Mucosa of rectum (tissue), 2 donors: ENCODE measurements at regions not wholly inside any gene's neighbourhood (a gene's known extent, or its start where the extent isn't known, plus 50 kb on each side); places are given as distances from the start of the nearest gene placed in this dataset.

Experiments used
- H3K27ac ChIP-seq, 2 donors: one replicate each; pipeline ENCODE4 v1.7.0; 2013; ENCODE audit warnings: inconsistent platforms in 2 of 2, low read depth in 2 of 2, low read length in 2 of 2
- H3K27me3 ChIP-seq, 2 donors: one replicate each; pipeline ENCODE4 v1.7.0; 2013; ENCODE audit warnings: low read length in 2 of 2; ENCODE audit not compliant: control insufficient read depth in 2 of 2, insufficient read depth in 2 of 2
- H3K36me3 ChIP-seq, 2 donors: one replicate each; pipeline ENCODE4 v1.7.0; 2013; ENCODE audit warnings: low read length in 2 of 2; ENCODE audit not compliant: control insufficient read depth in 2 of 2, insufficient read depth in 2 of 2
- H3K4me1 ChIP-seq, 2 donors: one replicate each; pipeline ENCODE4 v1.7.0; 2013; ENCODE audit warnings: low read length in 2 of 2, mild to moderate bottlenecking in 1 of 2; ENCODE audit not compliant: control insufficient read depth in 2 of 2, insufficient read depth in 2 of 2
- H3K4me3 ChIP-seq, 2 donors: one replicate each; pipeline ENCODE4 v1.7.0; 2013; ENCODE audit warnings: low read length in 2 of 2
- H3K9ac ChIP-seq, 2 donors: one replicate each; pipeline ENCODE4 v1.7.0; 2013; ENCODE audit warnings: low read length in 2 of 2, low read depth in 1 of 2, mild to moderate bottlenecking in 1 of 2
- H3K9me3 ChIP-seq, 2 donors: one replicate each; pipeline ENCODE4 v1.7.0; 2013; ENCODE audit warnings: low read length in 2 of 2; ENCODE audit not compliant: control insufficient read depth in 2 of 2
- donor health status: healthy.
- donor health status: Normal muscosa, but diverticular disease.

GRCh38 chr3:188949456-188949855, 222.3 kb upstream of the TPRG1 start:
- Histone ChIP-seq H3K36me3 (no peaks in the 10 kb centered on the region), H3K4me3 (no peak overlapping the region), H3K27ac (peak overlapping the region; percentile 83 to 84), H3K9me3 (no peaks in the 10 kb centered on the region), H3K4me1 (peaks cover 23 to 26% of the 10 kb centered on the region in 2 donors), H3K27me3 (no peaks in the 10 kb centered on the region), H3K9ac (no peak overlapping the region)

GRCh38 chr3:188949996-188950395, 221.8 kb upstream of the TPRG1 start:
- no peak overlapping the region for H3K27ac ChIP-seq

GRCh38 chr3:188950832-188951489, 220.8 kb upstream of the TPRG1 start:
- Histone ChIP-seq H3K9ac (no peak overlapping the region), H3K4me1 (peaks cover 23 to 26% of the 10 kb centered on the region in 2 donors)

More at GRCh38 chr3:188949996-188950395, 221.8 kb upstream of the TPRG1 start:
- Histone ChIP-seq H3K27me3 (no peaks in the 10 kb centered on the region), H3K9ac (no peak overlapping the region), H3K4me1 (peaks cover 23 to 26% of the 10 kb centered on the region in 2 donors), H3K4me3 (no peak overlapping the region), H3K36me3 (no peaks in the 10 kb centered on the region), H3K9me3 (no peaks in the 10 kb centered on the region)

GRCh38 chr3:188951734-188952133, 220.0 kb upstream of the TPRG1 start:
- Histone ChIP-seq H3K9ac (no peak overlapping the region), H3K27ac (peak overlapping the region in 1 of 2 donors; percentile 38)

More at GRCh38 chr3:188950832-188951489, 220.8 kb upstream of the TPRG1 start:
- no peaks in the 10 kb centered on the region for H3K9me3 ChIP-seq
- no peak overlapping the region for H3K4me3 ChIP-seq
- H3K36me3 ChIP-seq = no peaks in the 10 kb centered on the region
- no peaks in the 10 kb centered on the region for H3K27me3 ChIP-seq
- peak overlapping the region; percentile 24 to 38 for H3K27ac ChIP-seq

GRCh38 chr3:188954590-188955208, 217.1 kb upstream of the TPRG1 start:
- no peak overlapping the region for H3K9ac ChIP-seq

More at GRCh38 chr3:188951734-188952133, 220.0 kb upstream of the TPRG1 start:
- H3K36me3 ChIP-seq = no peaks in the 10 kb centered on the region
- peaks cover 23 to 26% of the 10 kb centered on the region in 2 donors for H3K4me1 ChIP-seq
- no peak overlapping the region for H3K4me3 ChIP-seq
- no peaks in the 10 kb centered on the region for H3K27me3 ChIP-seq
- no peaks in the 10 kb centered on the region for H3K9me3 ChIP-seq

GRCh38 chr3:188955919-188956318, 215.9 kb upstream of the TPRG1 start:
- H3K9me3 ChIP-seq = no peaks in the 10 kb centered on the region
- H3K27me3 ChIP-seq = no peaks in the 10 kb centered on the region
- H3K4me3 ChIP-seq = no peak overlapping the region
- H3K4me1 ChIP-seq = peaks cover under 1 to 5% of the 10 kb centered on the region in 2 donors
- H3K27ac ChIP-seq = no peak overlapping the region
- H3K36me3 ChIP-seq = no peaks in the 10 kb centered on the region
- H3K9ac ChIP-seq = no peak overlapping the region

More at GRCh38 chr3:188954590-188955208, 217.1 kb upstream of the TPRG1 start:
- H3K27ac ChIP-seq = no peak overlapping the region
- H3K4me1 ChIP-seq = peaks cover 5 to 9% of the 10 kb centered on the region in 2 donors
- H3K27me3 ChIP-seq = no peaks in the 10 kb centered on the region
- no peak overlapping the region for H3K4me3 ChIP-seq
- H3K36me3 ChIP-seq = no peaks in the 10 kb centered on the region
- H3K9me3 ChIP-seq = no peaks in the 10 kb centered on the region

GRCh38 chr3:188956839-188957489, 214.8 kb upstream of the TPRG1 start:
- no peaks in the 10 kb centered on the region for H3K4me1 ChIP-seq
- no peaks in the 10 kb centered on the region for H3K9me3 ChIP-seq
- H3K27me3 ChIP-seq = no peaks in the 10 kb centered on the region
- H3K9ac ChIP-seq = no peak overlapping the region
- H3K36me3 ChIP-seq = no peaks in the 10 kb centered on the region
- H3K27ac ChIP-seq = no peak overlapping the region
- no peak overlapping the region for H3K4me3 ChIP-seq

- no peak overlapping the region for H3K4me3 ChIP-seq
- no peak overlapping the region for H3K9ac ChIP-seq
- H3K36me3 ChIP-seq = no peaks in the 10 kb centered on the region
- no peaks in the 10 kb centered on the region for H3K27me3 ChIP-seq
- H3K4me1 ChIP-seq = no peaks in the 10 kb centered on the region
- no peak overlapping the region for H3K27ac ChIP-seq
- H3K9me3 ChIP-seq = no peaks in the 10 kb centered on the region
Measured at GRCh38 chr3:188959013-188959412, 212.8 kb upstream of the TPRG1 start.

- Histone ChIP-seq H3K4me3 (no peak overlapping the region), H3K27ac (no peak overlapping the region), H3K36me3 (no peaks in the 10 kb centered on the region), H3K9me3 (no peaks in the 10 kb centered on the region), H3K27me3 (no peaks in the 10 kb centered on the region), H3K4me1 (no peaks in the 10 kb centered on the region), H3K9ac (no peak overlapping the region)
Measured at GRCh38 chr3:188962253-188963247, 209.2 kb upstream of the TPRG1 start.
